ENCODE measurements at regions not wholly inside any gene's neighbourhood (a gene's known extent, or its start where the extent isn't known, plus 50 kb on each side); places are given as distances from the start of the nearest gene placed in this dataset.
A peak's percentile ranks its signal among the peaks of the same experiment; 100 is the strongest.

- Histone ChIP-seq H3K4me3 (no peak overlapping the region), H3K27me3 (no peaks in the 10 kb centered on the region), H3K9me3 (peaks cover 0 to 3% (median 0%) of the 10 kb centered on the region in 4 donors), H3K4me1 (no peaks in the 10 kb centered on the region), H3K36me3 (no peaks in the 10 kb centered on the region), H3K27ac (no peak overlapping the region)
- DNase-seq = no peak
- WGBS, 2 donors = 61 to 78% methylated on average over 7 of the region's 7 CpGs
- TF ChIP-seq POLR2AphosphoS5 (IDR thresholded peaks at IDR 0.05) = no peak
- no peak for TF ChIP-seq POLR2A (IDR thresholded peaks at IDR 0.05)
- TF ChIP-seq CTCF (IDR thresholded peaks at IDR 0.05) = no peak
- no peak for TF ChIP-seq EP300 (IDR thresholded peaks at IDR 0.05)
- intact Hi-C loops (cut with DNase I) = no loop called here
Observed at GRCh38 chr6:6503191-6503590, 85.3 kb upstream of the LY86 start.

DNA sequence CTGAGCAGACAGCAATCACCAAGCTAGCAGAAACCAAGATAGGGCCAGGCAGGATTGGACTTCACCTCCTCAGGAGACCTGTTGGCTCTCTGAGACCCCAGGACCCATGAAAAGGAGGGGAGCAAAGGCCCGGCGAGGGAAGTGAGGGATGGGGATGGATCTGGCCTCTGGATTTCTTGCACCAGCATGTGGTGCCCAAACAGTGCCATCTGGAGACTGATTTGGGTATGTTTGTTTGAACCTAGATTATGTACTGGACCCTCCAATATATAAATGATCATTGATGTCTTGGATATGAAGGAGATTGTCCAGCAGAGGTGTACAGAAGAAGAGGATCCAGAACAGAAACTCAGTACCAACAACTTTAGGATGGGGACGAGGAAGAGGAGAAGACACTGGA, 83.4 kb upstream of the LY86 start:
- Histone ChIP-seq H3K27me3 (no peaks in the 10 kb centered on the region), H3K4me3 (no peak overlapping the region), H3K9me3 (peaks cover 0 to 9% (median 0%) of the 10 kb centered on the region in 4 donors), H3K4me1 (no peaks in the 10 kb centered on the region), H3K36me3 (no peaks in the 10 kb centered on the region), H3K27ac (no peak overlapping the region)
- no peak for DNase-seq
- 67 to 81% methylated on average over 3 of the region's 3 CpGs for WGBS, 2 donors
- intact Hi-C loops (cut with DNase I) = no loop called here
- TF ChIP-seq EP300 (IDR thresholded peaks at IDR 0.05) = no peak
- no peak for TF ChIP-seq POLR2A (IDR thresholded peaks at IDR 0.05)
- TF ChIP-seq POLR2AphosphoS5 (IDR thresholded peaks at IDR 0.05) = no peak
- no peak for TF ChIP-seq CTCF (IDR thresholded peaks at IDR 0.05)

DNA sequence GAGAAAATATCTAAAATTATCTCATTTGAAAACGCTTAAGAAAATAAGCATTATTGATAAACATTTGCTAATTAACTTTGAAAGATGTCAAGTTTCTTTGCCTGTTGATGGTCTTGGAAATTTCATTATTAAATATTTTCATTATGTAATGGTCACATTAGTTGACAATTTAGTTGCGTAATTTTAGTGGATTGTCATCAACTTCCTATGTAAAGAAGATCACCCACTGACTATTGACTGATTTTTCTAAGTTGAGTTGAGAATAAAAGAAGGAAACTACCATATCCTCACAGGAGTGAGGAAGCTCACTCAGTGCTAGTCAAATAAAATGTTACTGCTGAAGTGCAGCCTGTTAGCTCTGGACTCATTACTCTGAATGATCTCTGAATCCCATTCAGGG, 79.9 kb upstream of the LY86 start:
- TF ChIP-seq POLR2A (IDR thresholded peaks at IDR 0.05) = no peak
- TF ChIP-seq EP300 (IDR thresholded peaks at IDR 0.05) = no peak
- TF ChIP-seq CTCF (IDR thresholded peaks at IDR 0.05) = no peak
- no peak for TF ChIP-seq POLR2AphosphoS5 (IDR thresholded peaks at IDR 0.05)
- WGBS, 2 donors = 85 to 94% methylated on average over 2 of the region's 2 CpGs
- DNase-seq = no peak
- Histone ChIP-seq H3K27me3 (no peaks in the 10 kb centered on the region), H3K36me3 (no peaks in the 10 kb centered on the region), H3K4me3 (no peak overlapping the region), H3K9me3 (peaks cover 0 to 9% (median under 1%) of the 10 kb centered on the region in 4 donors), H3K4me1 (no peaks in the 10 kb centered on the region), H3K27ac (peak overlapping the region in 1 of 4 donors; percentile 20)
- intact Hi-C loops (cut with DNase I) = no loop called here

DNA sequence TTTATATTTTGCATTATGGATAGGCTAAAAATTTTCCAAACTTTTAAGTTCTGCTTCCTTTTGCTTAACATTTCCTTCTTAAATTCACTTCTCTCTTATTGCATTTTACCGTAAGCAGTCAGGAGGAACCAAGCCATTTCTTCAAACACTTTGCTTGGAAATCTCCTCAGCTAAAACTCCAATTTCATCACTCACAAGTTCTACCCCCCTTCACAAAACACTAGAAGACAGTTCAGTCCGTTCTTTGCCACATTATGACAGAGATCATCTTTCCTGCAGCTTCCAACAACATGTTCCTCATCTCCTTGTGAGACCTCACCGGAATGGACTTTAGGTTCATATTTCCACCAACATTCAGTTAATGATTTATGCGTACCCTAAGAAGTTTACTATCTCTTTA, 79.2 kb upstream of the LY86 start:
- Histone ChIP-seq H3K36me3 (no peaks in the 10 kb centered on the region), H3K4me3 (no peak overlapping the region), H3K27me3 (no peaks in the 10 kb centered on the region), H3K9me3 (peaks cover 0 to 9% (median under 1%) of the 10 kb centered on the region in 4 donors), H3K4me1 (no peaks in the 10 kb centered on the region), H3K27ac (peak overlapping the region in 1 of 4 donors; percentile 20)
- DNase-seq = no peak
- intact Hi-C loops (cut with DNase I) = no loop called here
- 51 to 80% methylated on average over 4 of the region's 4 CpGs for WGBS, 2 donors
- no peak for TF ChIP-seq POLR2A (IDR thresholded peaks at IDR 0.05)
- peak in 1 of 4 donors; percentile 50 for TF ChIP-seq EP300 (IDR thresholded peaks at IDR 0.05)

- DNase-seq = no peak
- intact Hi-C loops (cut with DNase I) = no loop called here
- 84 to 90% methylated on average over 2 of the region's 2 CpGs for WGBS, 2 donors
Observed at GRCh38 chr6:6512711-6513110, 75.8 kb upstream of the LY86 start.

More at GRCh38 chr6:6512711-6513110, 75.8 kb upstream of the LY86 start:
- no peak overlapping the region for H3K27ac ChIP-seq
- TF ChIP-seq CTCF (IDR thresholded peaks at IDR 0.05) = no peak
- H3K4me1 ChIP-seq = no peaks in the 10 kb centered on the region
- peaks cover 0 to 9% (median under 1%) of the 10 kb centered on the region in 4 donors for H3K9me3 ChIP-seq
- H3K36me3 ChIP-seq = no peaks in the 10 kb centered on the region
- H3K27me3 ChIP-seq = no peaks in the 10 kb centered on the region
- no peak overlapping the region for H3K4me3 ChIP-seq
